Head of caudate nucleus (tissue), 42 donors: ENCODE measurements at regions not wholly inside any gene's neighbourhood (a gene's known extent, or its start where the extent isn't known, plus 50 kb on each side); places are given as distances from the start of the nearest gene placed in this dataset.
A peak's percentile ranks its signal among the peaks of the same experiment; 100 is the strongest.
"Not testable (repeated sequence)": the region's sequence is repeated elsewhere in the genome, so short reads cannot be mapped to it uniquely, and the experiment has no call there.

Source experiments
- DNase-seq, 42 donors: peaks; one replicate each; pipeline versions ENCODE4 v3.0.0 to v3.0.0-alpha.2; 2020 to 2021; ENCODE audit warnings: mixed read lengths in 7 of 42
- intact Hi-C: fragments of 100-400 bp; cut with DNase I; formaldehyde crosslinking; loops from one replicate; pipeline ENCODE4 v1.15.0; 2022

- intact Hi-C loops = no loop called here
- DNase-seq = no peak
Measured at GRCh38 chr19:29067831-29068230, 145.1 kb downstream of the UQCRFS1 start.

GRCh38 chr19:29062475-29063435 is 150.2 kb downstream of the UQCRFS1 start:
- DNase-seq = peak in 6 of 42 donors; percentile 4 to 32 (median 14)

GRCh38 chr19:29060813-29061364 is 152.1 kb downstream of the UQCRFS1 start:
- intact Hi-C loops = no loop called here
- DNase-seq = no peak

More at GRCh38 chr19:29062475-29063435, 150.2 kb downstream of the UQCRFS1 start:
- intact Hi-C loops = no loop called here

GRCh38 chr19:29056535-29056934 is 156.4 kb downstream of the UQCRFS1 start:
- intact Hi-C loops = no loop called here
- no peak for DNase-seq

GRCh38 chr19:29054886-29055675 is 157.9 kb downstream of the UQCRFS1 start:
- no peak for DNase-seq
- intact Hi-C loops = no loop called here

GRCh38 chr19:29048873-29049272 is 164.1 kb downstream of the UQCRFS1 start:
- no peak for DNase-seq
- intact Hi-C loops = no loop called here

- no peak for DNase-seq
- intact Hi-C loops = no loop called here
Measured at GRCh38 chr19:29045679-29046254, 167.2 kb downstream of the UQCRFS1 start.

- no peak for DNase-seq
- intact Hi-C loops = no loop called here
Measured at GRCh38 chr19:29044037-29044436, 168.9 kb downstream of the UQCRFS1 start.

GRCh38 chr19:29042450-29042849 is 170.5 kb downstream of the UQCRFS1 start:
- DNase-seq = no peak
- intact Hi-C loops = no loop called here

- intact Hi-C loops = no loop called here
- DNase-seq = no peak
Measured at GRCh38 chr19:29040951-29041350, 172.0 kb downstream of the UQCRFS1 start.

GRCh38 chr19:29040292-29040691 is 172.7 kb downstream of the UQCRFS1 start:
- peak in 25 of 42 donors; percentile 10 to 60 (median 27) for DNase-seq
- intact Hi-C loops = no loop called here

- intact Hi-C loops, DNase-seq: not testable (repeated sequence)
Measured at GRCh38 chr19:29039036-29039435, 173.9 kb downstream of the UQCRFS1 start.

- intact Hi-C loops = no loop called here
- no peak for DNase-seq
Measured at GRCh38 chr19:29031216-29031615, 181.7 kb downstream of the UQCRFS1 start.

GRCh38 chr19:29029268-29029958 is 183.5 kb downstream of the UQCRFS1 start:
- intact Hi-C loops = no loop called here
- no peak for DNase-seq

GRCh38 chr19:29022599-29022998 is 190.4 kb downstream of the UQCRFS1 start:
- no peak for DNase-seq
- intact Hi-C loops = no loop called here

- intact Hi-C loops = no loop called here
- DNase-seq = no peak
Measured at GRCh38 chr19:29022165-29022564, 190.8 kb downstream of the UQCRFS1 start.

- intact Hi-C loops = no loop called here
Measured at GRCh38 chr19:29021232-29021916, 191.6 kb downstream of the UQCRFS1 start.

GRCh38 chr19:29019403-29019802 is 193.5 kb downstream of the UQCRFS1 start:
- DNase-seq = no peak
- intact Hi-C loops = no loop called here

More at GRCh38 chr19:29021232-29021916, 191.6 kb downstream of the UQCRFS1 start:
- DNase-seq = no peak
